ENCODE measurements at regions not wholly inside any gene's neighbourhood (a gene's known extent, or its start where the extent isn't known, plus 50 kb on each side); places are given as distances from the start of the nearest gene placed in this dataset.
"Not testable (repeated sequence)": the region's sequence is repeated elsewhere in the genome, so short reads cannot be mapped to it uniquely, and the experiment has no call there.

DNA sequence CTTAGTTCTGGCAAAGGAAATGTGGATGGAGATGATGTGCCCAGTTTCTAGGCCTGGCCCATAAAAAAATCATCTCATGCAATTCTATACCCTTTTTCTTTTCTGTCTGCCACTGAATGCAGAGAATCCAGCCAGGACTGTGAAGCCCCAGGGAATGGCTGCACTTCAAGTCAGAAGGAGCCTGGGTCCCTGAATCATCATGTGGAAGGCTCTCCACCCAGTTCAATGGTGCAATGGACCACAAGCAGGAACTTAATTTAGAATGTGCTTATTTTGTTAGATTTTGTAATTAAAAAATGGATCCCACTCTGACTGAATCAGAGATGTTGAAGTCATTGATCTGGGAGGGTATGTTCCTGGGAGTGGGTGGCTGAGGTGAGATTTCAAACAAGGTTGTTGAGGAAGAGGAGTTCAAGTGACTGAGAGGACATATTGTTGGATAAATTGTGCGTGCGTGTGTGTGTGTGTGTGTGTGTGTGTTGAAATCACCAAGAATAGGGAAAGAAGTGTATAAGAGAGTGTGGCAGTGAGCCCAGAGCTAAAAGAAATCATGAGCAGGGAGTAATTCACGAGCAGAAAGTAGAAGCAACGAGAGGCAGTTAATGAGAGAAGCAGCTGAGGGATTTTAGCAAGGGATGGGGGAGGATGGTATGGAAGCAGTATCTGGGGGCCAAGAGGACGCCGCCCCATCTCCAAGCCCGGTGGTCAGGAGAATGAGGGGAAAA, 125.4 kb downstream of the TMX1 start:
- Histone ChIP-seq H2AFZ (no peak overlapping the region), H3K4me1 (replicated peaks; ENCODE audit: insufficient read depth) (no peaks in the 10 kb centered on the region), H3F3A (ENCODE audit: insufficient read depth, low read depth) (no peaks in the 10 kb centered on the region), H4K20me1 (ENCODE audit: insufficient read depth) (no peaks in the 10 kb centered on the region), H3K9me3 (ENCODE audit: insufficient read depth, low read depth) (no peaks in the 10 kb centered on the region), H3K4me3 (no peak overlapping the region), H3K36me3 (ENCODE audit: low read depth) (no peaks in the 10 kb centered on the region), H3K4me2 (no peak overlapping the region), H3K9me2 (ENCODE audit: insufficient read depth) (no peaks in the 10 kb centered on the region), H3K27ac (no peak overlapping the region), H3K79me2 (ENCODE audit: low read depth) (no peaks in the 10 kb centered on the region), H3K27me3 (ENCODE audit: insufficient read depth, low read depth) (no peaks in the 10 kb centered on the region)
- CTCF ChIA-PET = no interaction called here
- no peak for DNase-seq
- intact Hi-C loops (cut with micrococcal nuclease; ENCODE audit: unreplicated experiment) = no loop called here
- POLR2A ChIA-PET (ENCODE audit: unreplicated experiment) = no interaction called here
- TF ChIP-seq, protein P1, sequence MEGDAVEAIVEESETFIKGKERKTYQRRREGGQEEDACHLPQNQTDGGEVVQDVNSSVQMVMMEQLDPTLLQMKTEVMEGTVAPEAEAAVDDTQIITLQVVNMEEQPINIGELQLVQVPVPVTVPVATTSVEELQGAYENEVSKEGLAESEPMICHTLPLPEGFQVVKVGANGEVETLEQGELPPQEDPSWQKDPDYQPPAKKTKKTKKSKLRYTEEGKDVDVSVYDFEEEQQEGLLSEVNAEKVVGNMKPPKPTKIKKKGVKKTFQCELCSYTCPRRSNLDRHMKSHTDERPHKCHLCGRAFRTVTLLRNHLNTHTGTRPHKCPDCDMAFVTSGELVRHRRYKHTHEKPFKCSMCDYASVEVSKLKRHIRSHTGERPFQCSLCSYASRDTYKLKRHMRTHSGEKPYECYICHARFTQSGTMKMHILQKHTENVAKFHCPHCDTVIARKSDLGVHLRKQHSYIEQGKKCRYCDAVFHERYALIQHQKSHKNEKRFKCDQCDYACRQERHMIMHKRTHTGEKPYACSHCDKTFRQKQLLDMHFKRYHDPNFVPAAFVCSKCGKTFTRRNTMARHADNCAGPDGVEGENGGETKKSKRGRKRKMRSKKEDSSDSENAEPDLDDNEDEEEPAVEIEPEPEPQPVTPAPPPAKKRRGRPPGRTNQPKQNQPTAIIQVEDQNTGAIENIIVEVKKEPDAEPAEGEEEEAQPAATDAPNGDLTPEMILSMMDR (conservative IDR thresholded peaks at IDR 0.05) = no peak
- TF ChIP-seq EZH2 (IDR thresholded peaks at IDR 0.05; ENCODE audit: low read depth) = no peak
- BruUV-seq (replicated peaks) = no TSS peak

DNA sequence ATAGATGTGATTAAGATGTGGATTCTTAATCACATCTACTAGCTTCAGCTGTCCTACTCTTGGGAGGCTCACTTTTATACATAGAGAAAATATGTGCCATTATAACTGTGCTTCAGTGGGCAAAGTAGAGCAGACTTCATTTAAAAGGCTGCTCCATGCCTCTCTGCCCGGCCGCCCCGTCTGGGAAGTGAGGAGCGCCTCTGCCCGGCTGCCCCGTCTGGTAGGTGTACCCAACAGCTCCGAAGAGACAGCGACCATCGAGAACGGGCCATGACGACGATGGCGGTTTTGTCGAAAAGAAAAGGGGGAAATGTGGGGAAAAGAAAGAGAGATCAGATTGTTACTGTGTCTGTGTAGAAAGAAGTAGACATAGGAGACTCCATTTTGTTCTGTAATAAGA, 126.4 kb downstream of the TMX1 start:
- H3K79me2 ChIP-seq (ENCODE audit: low read depth); H3K4me3 ChIP-seq; intact Hi-C loops (cut with micrococcal nuclease; ENCODE audit: unreplicated experiment); H3K4me2 ChIP-seq; BruUV-seq (replicated peaks); H3F3A ChIP-seq (ENCODE audit: insufficient read depth, low read depth); H3K36me3 ChIP-seq (ENCODE audit: low read depth); H3K9me2 ChIP-seq (ENCODE audit: insufficient read depth); CTCF ChIA-PET; DNase-seq; H4K20me1 ChIP-seq (ENCODE audit: insufficient read depth); H3K9me3 ChIP-seq (ENCODE audit: insufficient read depth, low read depth); H3K27ac ChIP-seq; H3K27me3 ChIP-seq (ENCODE audit: insufficient read depth, low read depth); H3K4me1 ChIP-seq (replicated peaks; ENCODE audit: insufficient read depth); H2AFZ ChIP-seq; POLR2A ChIA-PET (ENCODE audit: unreplicated experiment): not testable (repeated sequence)

GRCh38 chr14:51366866-51367599, 127.0 kb downstream of the TMX1 start:
- CTCF ChIA-PET; H3K9me3 ChIP-seq (ENCODE audit: insufficient read depth, low read depth); H3K79me2 ChIP-seq (ENCODE audit: low read depth); H3K4me1 ChIP-seq (replicated peaks; ENCODE audit: insufficient read depth); intact Hi-C loops (cut with micrococcal nuclease; ENCODE audit: unreplicated experiment); BruUV-seq (replicated peaks); H3K27me3 ChIP-seq (ENCODE audit: insufficient read depth, low read depth); H4K20me1 ChIP-seq (ENCODE audit: insufficient read depth); H3K27ac ChIP-seq; DNase-seq; H3K9me2 ChIP-seq (ENCODE audit: insufficient read depth); H3K4me2 ChIP-seq; H3K36me3 ChIP-seq (ENCODE audit: low read depth); H3K4me3 ChIP-seq; H3F3A ChIP-seq (ENCODE audit: insufficient read depth, low read depth); POLR2A ChIA-PET (ENCODE audit: unreplicated experiment); H2AFZ ChIP-seq: not testable (repeated sequence)

GRCh38 chr14:51367600-51367931, 127.5 kb downstream of the TMX1 start:
- Histone ChIP-seq H3K27ac (no peak overlapping the region), H3K4me3 (no peak overlapping the region), H3K79me2 (ENCODE audit: low read depth) (no peaks in the 10 kb centered on the region), H3F3A (ENCODE audit: insufficient read depth, low read depth) (no peaks in the 10 kb centered on the region), H4K20me1 (ENCODE audit: insufficient read depth) (no peaks in the 10 kb centered on the region), H3K36me3 (ENCODE audit: low read depth) (no peaks in the 10 kb centered on the region), H3K4me1 (replicated peaks; ENCODE audit: insufficient read depth) (no peaks in the 10 kb centered on the region), H2AFZ (no peak overlapping the region), H3K9me3 (ENCODE audit: insufficient read depth, low read depth) (no peaks in the 10 kb centered on the region), H3K4me2 (no peak overlapping the region), H3K27me3 (ENCODE audit: insufficient read depth, low read depth) (no peaks in the 10 kb centered on the region), H3K9me2 (ENCODE audit: insufficient read depth) (no peaks in the 10 kb centered on the region)
- BruUV-seq (replicated peaks) = no TSS peak
- intact Hi-C loops (cut with micrococcal nuclease; ENCODE audit: unreplicated experiment) = no loop called here
- no peak for TF ChIP-seq EZH2 (IDR thresholded peaks at IDR 0.05; ENCODE audit: low read depth)
- TF ChIP-seq, protein P1 (conservative IDR thresholded peaks at IDR 0.05) = no peak
- DNase-seq = no peak
- ChIA-PET POLR2A (ENCODE audit: unreplicated experiment) (no interaction called here), CTCF (no interaction called here)

Data from PC-9 (cell line).